ENCODE measurements at regions not wholly inside any gene's neighbourhood (a gene's known extent, or its start where the extent isn't known, plus 50 kb on each side); places are given as distances from the start of the nearest gene placed in this dataset.

- TF ChIP-seq POLR2AphosphoS5 (IDR thresholded peaks at IDR 0.05) (no peak), CTCF (IDR thresholded peaks at IDR 0.05) (no peak)
These were observed 124.6 kb downstream of the NOC3L start for GRCh38 chr10:94238006-94238617.

Data from gastroesophageal sphincter (tissue), 3 donors.